ENCODE measurements at regions not wholly inside any gene's neighbourhood (a gene's known extent, or its start where the extent isn't known, plus 50 kb on each side); places are given as distances from the start of the nearest gene placed in this dataset.

- DNase-seq (ENCODE audit: insufficient read length), result no peak
- FAIRE-seq, result no peak
- no peak for TF ChIP-seq POLR2AphosphoS5 (IDR thresholded peaks at IDR 0.05; ENCODE audit: low read depth, low read length)
- no peak for TF ChIP-seq TAF1 (IDR thresholded peaks at IDR 0.05; ENCODE audit: borderline replicate concordance, low read depth, low read length)
- no peak for TF ChIP-seq POLR2A (IDR thresholded peaks at IDR 0.05; ENCODE audit: low read depth, low read length)
Measured at GRCh38 chr15:68482246-68482645, 50.3 kb upstream of the ITGA11 start.

GRCh38 chr15:68483165-68483564 lies 51.2 kb upstream of the ITGA11 start:
- no peak for DNase-seq (ENCODE audit: insufficient read length)
- TF ChIP-seq POLR2AphosphoS5 (IDR thresholded peaks at IDR 0.05; ENCODE audit: low read depth, low read length), result no peak
- TF ChIP-seq TAF1 (IDR thresholded peaks at IDR 0.05; ENCODE audit: borderline replicate concordance, low read depth, low read length), result no peak
- no peak for TF ChIP-seq POLR2A (IDR thresholded peaks at IDR 0.05; ENCODE audit: low read depth, low read length)
- no peak for FAIRE-seq

- no peak for FAIRE-seq
- TF ChIP-seq POLR2A (IDR thresholded peaks at IDR 0.05; ENCODE audit: low read depth, low read length), result no peak
- TF ChIP-seq POLR2AphosphoS5 (IDR thresholded peaks at IDR 0.05; ENCODE audit: low read depth, low read length), result no peak
- no peak for TF ChIP-seq TAF1 (IDR thresholded peaks at IDR 0.05; ENCODE audit: borderline replicate concordance, low read depth, low read length)
Measured at GRCh38 chr15:68484220-68484619, 52.3 kb upstream of the ITGA11 start.

GRCh38 chr15:68484696-68485400 lies 52.9 kb upstream of the ITGA11 start:
- DNase-seq (ENCODE audit: insufficient read length) (no peak), FAIRE-seq (no peak)
- TF ChIP-seq POLR2AphosphoS5 (IDR thresholded peaks at IDR 0.05; ENCODE audit: low read depth, low read length) (no peak), POLR2A (IDR thresholded peaks at IDR 0.05; ENCODE audit: low read depth, low read length) (no peak), TAF1 (IDR thresholded peaks at IDR 0.05; ENCODE audit: borderline replicate concordance, low read depth, low read length) (no peak)

More at GRCh38 chr15:68484220-68484619, 52.3 kb upstream of the ITGA11 start:
- no peak for DNase-seq (ENCODE audit: insufficient read length)

GRCh38 chr15:68485721-68486360 lies 53.9 kb upstream of the ITGA11 start:
- FAIRE-seq (no peak), DNase-seq (ENCODE audit: insufficient read length) (no peak)
- TF ChIP-seq POLR2AphosphoS5 (IDR thresholded peaks at IDR 0.05; ENCODE audit: low read depth, low read length) (no peak), POLR2A (IDR thresholded peaks at IDR 0.05; ENCODE audit: low read depth, low read length) (no peak), TAF1 (IDR thresholded peaks at IDR 0.05; ENCODE audit: borderline replicate concordance, low read depth, low read length) (no peak)

- no peak for TF ChIP-seq POLR2AphosphoS5 (IDR thresholded peaks at IDR 0.05; ENCODE audit: low read depth, low read length)
- no peak for TF ChIP-seq TAF1 (IDR thresholded peaks at IDR 0.05; ENCODE audit: borderline replicate concordance, low read depth, low read length)
- no peak for TF ChIP-seq POLR2A (IDR thresholded peaks at IDR 0.05; ENCODE audit: low read depth, low read length)
- DNase-seq (ENCODE audit: insufficient read length) (no peak), FAIRE-seq (no peak)
Measured at GRCh38 chr15:68487087-68487843, 55.3 kb upstream of the ITGA11 start.

- FAIRE-seq, result no peak
- DNase-seq (ENCODE audit: insufficient read length), result no peak
- TF ChIP-seq POLR2A (IDR thresholded peaks at IDR 0.05; ENCODE audit: low read depth, low read length) (no peak), TAF1 (IDR thresholded peaks at IDR 0.05; ENCODE audit: borderline replicate concordance, low read depth, low read length) (no peak), POLR2AphosphoS5 (IDR thresholded peaks at IDR 0.05; ENCODE audit: low read depth, low read length) (no peak)
Measured at GRCh38 chr15:68488290-68488689, 56.3 kb upstream of the ITGA11 start.

- TF ChIP-seq POLR2A (IDR thresholded peaks at IDR 0.05; ENCODE audit: low read depth, low read length), result no peak
- TF ChIP-seq POLR2AphosphoS5 (IDR thresholded peaks at IDR 0.05; ENCODE audit: low read depth, low read length), result no peak
- TF ChIP-seq TAF1 (IDR thresholded peaks at IDR 0.05; ENCODE audit: borderline replicate concordance, low read depth, low read length), result no peak
- no peak for DNase-seq (ENCODE audit: insufficient read length)
- no peak for FAIRE-seq
Measured at GRCh38 chr15:68488966-68489365, 57.0 kb upstream of the ITGA11 start.

GRCh38 chr15:68489421-68489820 lies 57.5 kb upstream of the ITGA11 start:
- TF ChIP-seq POLR2AphosphoS5 (IDR thresholded peaks at IDR 0.05; ENCODE audit: low read depth, low read length) (no peak), TAF1 (IDR thresholded peaks at IDR 0.05; ENCODE audit: borderline replicate concordance, low read depth, low read length) (no peak), POLR2A (IDR thresholded peaks at IDR 0.05; ENCODE audit: low read depth, low read length) (no peak)
- FAIRE-seq (peak; percentile 9), DNase-seq (ENCODE audit: insufficient read length) (no peak)

- FAIRE-seq (no peak), DNase-seq (ENCODE audit: insufficient read length) (no peak)
- TF ChIP-seq TAF1 (IDR thresholded peaks at IDR 0.05; ENCODE audit: borderline replicate concordance, low read depth, low read length), result no peak
- no peak for TF ChIP-seq POLR2A (IDR thresholded peaks at IDR 0.05; ENCODE audit: low read depth, low read length)
- no peak for TF ChIP-seq POLR2AphosphoS5 (IDR thresholded peaks at IDR 0.05; ENCODE audit: low read depth, low read length)
Measured at GRCh38 chr15:68491415-68492106, 59.6 kb upstream of the ITGA11 start.

- TF ChIP-seq POLR2A (IDR thresholded peaks at IDR 0.05; ENCODE audit: low read depth, low read length) (no peak), POLR2AphosphoS5 (IDR thresholded peaks at IDR 0.05; ENCODE audit: low read depth, low read length) (no peak), TAF1 (IDR thresholded peaks at IDR 0.05; ENCODE audit: borderline replicate concordance, low read depth, low read length) (no peak)
- FAIRE-seq, result no peak
- no peak for DNase-seq (ENCODE audit: insufficient read length)
Measured at GRCh38 chr15:68492855-68493254, 60.9 kb upstream of the ITGA11 start.

Data from GM12892 (cell line).